Caco-2 (cell line): ENCODE measurements at regions not wholly inside any gene's neighbourhood (a gene's known extent, or its start where the extent isn't known, plus 50 kb on each side); places are given as distances from the start of the nearest gene placed in this dataset.

ENCODE experiments used
- BruUV-seq: library from RNA; stranded (reverse); fragments of 400-500 nt; replicated peaks from 2 replicates; lab custom pipeline; 2021; lab: Mats Ljungman, UMichigan
- CTCF ChIA-PET: fragments of 300-600 bp; sonication (Branson Sonifier 250); formaldehyde crosslinking; loops from one replicate; lab custom pipeline; 2022; ENCODE audit warnings: antibody characterized with exemption; lab: Charles Lee
- POLR2A ChIA-PET: fragments of 300-600 bp; sonication (Branson Sonifier 250); formaldehyde crosslinking; loops from one replicate; lab custom pipeline; 2022; ENCODE audit warnings: antibody characterized with exemption; lab: Charles Lee
- DNase-seq, 2 experiments: peaks; one replicate each; pipeline versions ENCODE4 v3.0.0 to v3.0.0-alpha.2; 2020 to 2022
- H3K27me3 ChIP-seq: replicated peaks from 2 replicates; pipeline ENCODE4 v1.6.0; 2011; ENCODE audit warnings: low read length; ENCODE audit not compliant: control insufficient read depth, insufficient read depth
- H3K36me3 ChIP-seq: 2 replicates; pipeline ENCODE4 v1.5.1; 2011; ENCODE audit warnings: low read length; ENCODE audit not compliant: control insufficient read depth, insufficient read depth
- H3K4me1 ChIP-seq: fragments of 250-450 bp; sonication (Bioruptor Pico); 2 replicates; pipeline ENCODE4 v1.5.1; 2020; ENCODE audit warnings: mild to moderate bottlenecking
- H3K4me3 ChIP-seq: 2 replicates; pipeline ENCODE4 v1.5.1; 2011; ENCODE audit warnings: low read depth, mild to moderate bottlenecking, control low read depth, low read length
- H3K9me3 ChIP-seq: fragments of 250-450 bp; sonication (Bioruptor Pico); 2 replicates; pipeline ENCODE4 v1.5.1; 2020; ENCODE audit warnings: mild to moderate bottlenecking, moderate library complexity
- H3K27ac Mint-ChIP-seq: one replicate; pipeline ENCODE4 v1.8.0; 2022; ENCODE audit warnings: mixed read lengths; ENCODE audit not compliant: unreplicated experiment
- H3K27me3 Mint-ChIP-seq: one replicate; pipeline ENCODE4 v1.8.0; 2022; ENCODE audit warnings: mixed read lengths; ENCODE audit not compliant: insufficient read depth, unreplicated experiment
- H3K36me3 Mint-ChIP-seq: one replicate; pipeline ENCODE4 v1.8.0; 2022; ENCODE audit warnings: mild to moderate bottlenecking, mixed read lengths; ENCODE audit not compliant: insufficient read depth, unreplicated experiment
- H3K4me1 Mint-ChIP-seq: one replicate; pipeline ENCODE4 v1.8.0; 2022; ENCODE audit warnings: low read depth, mixed read lengths; ENCODE audit not compliant: unreplicated experiment
- H3K4me3 Mint-ChIP-seq: one replicate; pipeline ENCODE4 v1.8.0; 2022; ENCODE audit warnings: mild to moderate bottlenecking, moderate library complexity, mixed read lengths; ENCODE audit not compliant: unreplicated experiment
- H3K9me3 Mint-ChIP-seq: one replicate; pipeline ENCODE4 v1.8.0; 2022; ENCODE audit warnings: mixed read lengths; ENCODE audit not compliant: unreplicated experiment
- intact Hi-C: fragments of 100-400 bp; cut with micrococcal nuclease; formaldehyde crosslinking; loops from one replicate; pipeline ENCODE4 v1.10.0; 2022; ENCODE audit not compliant: unreplicated experiment
- TF ChIP-seq, protein P1 (sequence below), 2 experiments: fragments of 200-600 bp in 1 of 2; IDR thresholded peaks; 1 replicate in 1 of 2; 2 replicates in 1 of 2; pipeline versions ENCODE4 v1.5.1 to v1.8.0; 2011 to 2022; ENCODE audit warnings: antibody characterized with exemption in 1 of 2, control low read depth in 1 of 2, inconsistent platforms in 1 of 2, low read depth in 1 of 2, low read length in 1 of 2, mild to moderate bottlenecking in 1 of 2, moderate library complexity in 1 of 2; ENCODE audit not compliant: insufficient read depth in 1 of 2, severe bottlenecking in 1 of 2, unreplicated experiment in 1 of 2

DNA sequence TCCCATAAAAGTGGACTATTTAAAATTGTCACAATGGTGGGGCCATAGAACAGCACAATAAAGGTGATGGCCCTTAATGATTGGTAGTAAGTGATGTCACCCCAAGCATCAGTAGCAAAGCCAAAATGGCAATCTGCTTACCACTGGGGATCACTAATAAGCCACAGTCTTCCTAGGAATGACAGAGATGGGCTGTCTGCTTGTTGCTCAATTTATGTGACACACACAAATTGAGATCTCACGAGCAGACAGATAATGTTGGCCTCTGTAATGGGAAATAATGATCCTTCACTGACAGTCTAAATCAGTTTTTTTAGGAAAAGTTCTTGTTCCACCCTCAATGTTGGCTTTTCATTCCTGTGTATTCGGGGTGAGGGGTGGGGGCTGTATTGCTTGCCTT, 515.1 kb downstream of the BRD1 start:
- intact Hi-C loops: no loop called here
- POLR2A ChIA-PET: no interaction called here
- no TSS peak for BruUV-seq
- Histone ChIP-seq H3K27me3 (no peaks in the 10 kb centered on the region; the same call in 1 of the 2 replicates), H3K4me3 (no peak overlapping the region), H3K9me3 (no peaks in the 10 kb centered on the region), H3K36me3 (no peaks in the 10 kb centered on the region), H3K4me1 (no peaks in the 10 kb centered on the region)
- Mint-ChIP-seq H3K27ac (no peak overlapping the region), H3K9me3 (no peaks in the 10 kb centered on the region), H3K4me3 (no peak overlapping the region), H3K27me3 (peaks cover 32% of the 10 kb centered on the region), H3K36me3 (no peaks in the 10 kb centered on the region), H3K4me1 (no peaks in the 10 kb centered on the region)
- TF ChIP-seq, protein P1, sequence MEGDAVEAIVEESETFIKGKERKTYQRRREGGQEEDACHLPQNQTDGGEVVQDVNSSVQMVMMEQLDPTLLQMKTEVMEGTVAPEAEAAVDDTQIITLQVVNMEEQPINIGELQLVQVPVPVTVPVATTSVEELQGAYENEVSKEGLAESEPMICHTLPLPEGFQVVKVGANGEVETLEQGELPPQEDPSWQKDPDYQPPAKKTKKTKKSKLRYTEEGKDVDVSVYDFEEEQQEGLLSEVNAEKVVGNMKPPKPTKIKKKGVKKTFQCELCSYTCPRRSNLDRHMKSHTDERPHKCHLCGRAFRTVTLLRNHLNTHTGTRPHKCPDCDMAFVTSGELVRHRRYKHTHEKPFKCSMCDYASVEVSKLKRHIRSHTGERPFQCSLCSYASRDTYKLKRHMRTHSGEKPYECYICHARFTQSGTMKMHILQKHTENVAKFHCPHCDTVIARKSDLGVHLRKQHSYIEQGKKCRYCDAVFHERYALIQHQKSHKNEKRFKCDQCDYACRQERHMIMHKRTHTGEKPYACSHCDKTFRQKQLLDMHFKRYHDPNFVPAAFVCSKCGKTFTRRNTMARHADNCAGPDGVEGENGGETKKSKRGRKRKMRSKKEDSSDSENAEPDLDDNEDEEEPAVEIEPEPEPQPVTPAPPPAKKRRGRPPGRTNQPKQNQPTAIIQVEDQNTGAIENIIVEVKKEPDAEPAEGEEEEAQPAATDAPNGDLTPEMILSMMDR (IDR thresholded peaks at IDR 0.05; ENCODE audit: insufficient read depth in 1 of 2, low read depth in 1 of 2, low read length in 1 of 2, severe bottlenecking in 1 of 2, unreplicated experiment in 1 of 2): no peak
- no peak for DNase-seq
- CTCF ChIA-PET: no interaction called here

DNA sequence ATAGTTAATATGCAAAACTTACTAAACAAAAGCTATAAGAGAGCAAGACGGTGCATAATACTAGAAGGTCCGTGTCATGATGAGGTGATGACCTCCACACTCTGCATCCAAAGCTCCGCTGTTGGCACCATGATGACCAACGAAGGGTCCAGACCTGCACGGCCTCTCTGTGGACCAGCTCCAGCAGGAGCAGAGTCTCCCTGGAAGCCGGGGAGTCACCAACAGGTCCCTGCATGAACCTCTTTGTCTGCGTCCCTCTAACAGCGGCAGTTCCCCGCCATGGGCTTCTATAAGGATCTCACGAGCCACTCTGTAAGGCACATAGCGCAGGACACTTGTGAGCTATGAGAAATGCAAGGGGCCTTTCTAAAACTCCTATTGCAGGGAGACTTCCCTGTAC, 517.3 kb downstream of the BRD1 start:
- Histone ChIP-seq H3K36me3 (no peaks in the 10 kb centered on the region), H3K4me1 (no peaks in the 10 kb centered on the region), H3K4me3 (no peak overlapping the region), H3K27me3 (no peaks in the 10 kb centered on the region; the same call in 1 of the 2 replicates), H3K9me3 (no peaks in the 10 kb centered on the region)
- no peak for DNase-seq
- no TSS peak for BruUV-seq
- TF ChIP-seq, protein P1 (IDR thresholded peaks at IDR 0.05; ENCODE audit: insufficient read depth in 1 of 2, low read depth in 1 of 2, low read length in 1 of 2, severe bottlenecking in 1 of 2, unreplicated experiment in 1 of 2): no peak
- Mint-ChIP-seq H3K4me1 (no peaks in the 10 kb centered on the region), H3K9me3 (no peaks in the 10 kb centered on the region), H3K27ac (no peak overlapping the region), H3K27me3 (peaks cover 37% of the 10 kb centered on the region), H3K4me3 (no peak overlapping the region), H3K36me3 (no peaks in the 10 kb centered on the region)
- POLR2A ChIA-PET: no interaction called here
- CTCF ChIA-PET: no interaction called here
- intact Hi-C loops: no loop called here

DNA sequence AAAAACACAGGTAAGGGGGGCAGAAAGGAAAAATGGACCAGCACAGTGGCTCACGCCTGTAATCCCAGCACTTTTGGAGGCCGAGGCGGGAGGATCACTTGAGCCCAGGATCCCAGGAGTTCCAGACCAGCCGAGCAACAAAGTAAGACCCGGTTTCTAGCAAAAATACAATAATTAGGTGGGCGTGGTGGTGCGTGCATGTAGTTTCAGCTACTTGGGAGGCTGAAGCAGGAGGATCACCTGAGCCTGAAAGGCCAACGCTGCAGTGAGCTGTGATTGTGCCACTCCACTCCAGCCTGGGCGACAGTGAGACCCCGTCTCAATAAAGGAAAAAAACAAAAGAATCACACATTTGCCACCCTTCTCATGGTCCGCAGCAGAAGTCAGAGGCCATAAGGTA, 519.4 kb downstream of the BRD1 start:
- Mint-ChIP-seq H3K4me3 (no peak overlapping the region), H3K9me3 (no peaks in the 10 kb centered on the region), H3K4me1 (no peaks in the 10 kb centered on the region), H3K27me3 (peaks cover 35% of the 10 kb centered on the region), H3K36me3 (no peaks in the 10 kb centered on the region), H3K27ac (no peak overlapping the region)
- H3K4me3 ChIP-seq: no peak overlapping the region
- POLR2A ChIA-PET: no interaction called here
- CTCF ChIA-PET: no interaction called here
- H3K4me1 ChIP-seq: no peaks in the 10 kb centered on the region
- no peaks in the 10 kb centered on the region for H3K9me3 ChIP-seq
- DNase-seq: no peak
- no peaks in the 10 kb centered on the region; the same call in 1 of the 2 replicates for H3K27me3 ChIP-seq
- no TSS peak for BruUV-seq
- intact Hi-C loops: no loop called here
- TF ChIP-seq, protein P1 (IDR thresholded peaks at IDR 0.05; ENCODE audit: insufficient read depth in 1 of 2, low read depth in 1 of 2, low read length in 1 of 2, severe bottlenecking in 1 of 2, unreplicated experiment in 1 of 2): no peak
- H3K36me3 ChIP-seq: no peaks in the 10 kb centered on the region
